Endothelial cell of umbilical vein (primary cell): ENCODE measurements at regions not wholly inside any gene's neighbourhood (a gene's known extent, or its start where the extent isn't known, plus 50 kb on each side); places are given as distances from the start of the nearest gene placed in this dataset.

ENCODE experiments used
- BruUV-seq: library from RNA; stranded (reverse); fragments of 400-500 nt; replicated peaks from 2 replicates; lab custom pipeline; 2021; lab: Mats Ljungman, UMichigan
- CTCF ChIA-PET: fragments of 300-600, 350-600 bp; sonication (Branson Sonifier 250); formaldehyde crosslinking; loops from one replicate; lab custom pipeline; 2021; ENCODE audit warnings: antibody characterized with exemption, inconsistent platforms; lab: Charles Lee
- POLR2A ChIA-PET: fragments of 300-600, 350-600 bp; sonication (Branson Sonifier 250); formaldehyde crosslinking; loops from one replicate; lab custom pipeline; 2021; ENCODE audit warnings: antibody characterized with exemption, inconsistent platforms; lab: Charles Lee
- DNase-seq: peaks from one replicate; pipeline ENCODE4 v3.0.0-alpha.2; 2011; ENCODE audit warnings: low read depth, low spot score
- FAIRE-seq: peaks from 2 replicates; lab custom pipeline; 2011; peaks lifted over from hg19 to GRCh38; lab: Jason Lieb, UNC
- H2AFZ ChIP-seq: 2 replicates; pipeline ENCODE4 v1.6.0; 2012; ENCODE audit warnings: low read depth, low read length, control low read depth, inconsistent platforms
- H3K27ac ChIP-seq: 2 replicates; pipeline ENCODE4 v1.5.1; 2011; ENCODE audit warnings: low read depth, mild to moderate bottlenecking, control low read depth, low read length, moderate library complexity; ENCODE audit not compliant: insufficient read depth
- H3K27me3 ChIP-seq, 2 experiments: 2 replicates each; pipeline versions ENCODE4 v1.6.0 to v1.6.1; 2011; ENCODE audit warnings: low read length in 2 of 2, mixed read lengths in 1 of 2; ENCODE audit not compliant: control insufficient read depth in 2 of 2, insufficient read depth in 2 of 2
- H3K36me3 ChIP-seq, 2 experiments: 2 replicates in 1 of 2; 3 replicates in 1 of 2; pipeline ENCODE4 v1.5.1; 2011; ENCODE audit warnings: low read length in 2 of 2, mild to moderate bottlenecking in 1 of 2, moderate library complexity in 1 of 2; ENCODE audit not compliant: control insufficient read depth in 2 of 2, insufficient read depth in 2 of 2; ENCODE audit errors: extremely low read depth in 1 of 2
- H3K4me1 ChIP-seq: 3 replicates; pipeline ENCODE4 v1.5.1; 2011; ENCODE audit warnings: mild to moderate bottlenecking, low read length; ENCODE audit not compliant: control insufficient read depth, insufficient read depth; ENCODE audit errors: extremely low read depth
- H3K4me2 ChIP-seq: 2 replicates; pipeline ENCODE4 v1.6.1; 2011; ENCODE audit warnings: low read length, control low read depth, mixed read lengths; ENCODE audit not compliant: insufficient read depth
- H3K4me3 ChIP-seq, 3 experiments: fragments of 200-600 bp in 1 of 3; sonication (generic), shearing (Covaris generic) in 1 of 3; replicated peaks in 1 of 3; 2 replicates each; pipeline ENCODE4 v1.5.1; 2011 to 2016; ENCODE audit warnings: control low read depth in 3 of 3, low read length in 3 of 3, mild to moderate bottlenecking in 2 of 3, inconsistent platforms in 1 of 3, low read depth in 1 of 3, moderate library complexity in 1 of 3; ENCODE audit not compliant: insufficient read depth in 1 of 3
- H3K79me2 ChIP-seq: 2 replicates; pipeline ENCODE4 v1.6.0; 2012; ENCODE audit warnings: low read length, inconsistent platforms; ENCODE audit not compliant: control insufficient read depth, insufficient read depth
- H3K9ac ChIP-seq: replicated peaks from 2 replicates; pipeline ENCODE3; 2011; ENCODE audit warnings: low read length, control low read depth; ENCODE audit not compliant: insufficient read depth; ENCODE audit errors: extremely low read depth
- H3K9me1 ChIP-seq: replicated peaks from 3 replicates; pipeline ENCODE4 v1.6.0; 2011; ENCODE audit warnings: mild to moderate bottlenecking, low read length; ENCODE audit not compliant: control insufficient read depth, insufficient read depth; ENCODE audit errors: extremely low read depth
- H3K9me3 ChIP-seq: replicated peaks from 2 replicates; pipeline ENCODE4 v1.5.1; 2012; ENCODE audit warnings: low read length, inconsistent platforms; ENCODE audit not compliant: control insufficient read depth, insufficient read depth
- H4K20me1 ChIP-seq: replicated peaks from 2 replicates; pipeline ENCODE3; 2011; ENCODE audit warnings: mild to moderate bottlenecking, low read length; ENCODE audit not compliant: control insufficient read depth, insufficient read depth; ENCODE audit errors: extremely low read depth
- EZH2 ChIP-seq: IDR thresholded peaks from 2 replicates; pipeline ENCODE4 v1.6.1; 2012; ENCODE audit warnings: borderline replicate concordance, low read depth, mild to moderate bottlenecking, moderate library complexity, low read length, inconsistent platforms; ENCODE audit not compliant: severe bottlenecking
- FOS ChIP-seq: IDR thresholded peaks from 2 replicates; pipeline ENCODE4 v1.6.1; 2011; ENCODE audit warnings: mild to moderate bottlenecking, low read length, moderate library complexity, borderline replicate concordance; ENCODE audit not compliant: insufficient read depth
- GATA2 ChIP-seq: IDR thresholded peaks from 2 replicates; pipeline ENCODE4 v1.7.0; 2011; ENCODE audit warnings: low read depth, mild to moderate bottlenecking, moderate library complexity, mixed read lengths, low read length; ENCODE audit not compliant: insufficient read length, insufficient read depth
- JUN ChIP-seq: IDR thresholded peaks from 2 replicates; pipeline ENCODE4 v1.6.1; 2011; ENCODE audit warnings: borderline replicate concordance, low read depth; ENCODE audit not compliant: insufficient read length, insufficient read depth
- MYC ChIP-seq: IDR thresholded peaks from one replicate; pipeline ENCODE4 v1.6.1; 2011; ENCODE audit warnings: mild to moderate bottlenecking, low read depth, low read length
- POLR2A ChIP-seq: IDR thresholded peaks from 2 replicates; pipeline ENCODE4 v1.6.1; 2012; ENCODE audit warnings: low read depth, mild to moderate bottlenecking, control low read depth, low read length
- POLR2AphosphoS5 ChIP-seq: IDR thresholded peaks from 2 replicates; pipeline ENCODE4 v1.6.1; 2012; ENCODE audit warnings: low read depth, mild to moderate bottlenecking, control low read depth, low read length, moderate library complexity; ENCODE audit not compliant: insufficient read depth
- dilution Hi-C: fragments of 300-500 bp; cut with MboI; formaldehyde crosslinking; loops from one replicate; pipeline ENCODE4 v1.15.0; 2019; ENCODE audit warnings: low sequenced_read_pairs; ENCODE audit not compliant: extremely low pct_ligation_motif_present
- intact Hi-C: fragments of 100-400 bp; cut with micrococcal nuclease; formaldehyde crosslinking; loops from one replicate; pipeline ENCODE4 v1.10.0; 2022
- TF ChIP-seq, protein P1 (sequence below): IDR thresholded peaks from 2 replicates; pipeline ENCODE4 v1.6.1; 2011; ENCODE audit not compliant: insufficient read depth, insufficient read length
- TF ChIP-seq, protein P2 (sequence below), 2 donors: IDR thresholded peaks; 1 replicate in 1 of 2; 2 replicates in 1 of 2; pipeline ENCODE4 v1.5.1; 2011; ENCODE audit warnings: low read length in 2 of 2, mild to moderate bottlenecking in 2 of 2, moderate library complexity in 2 of 2, control low read depth in 1 of 2, inconsistent platforms in 1 of 2, low read depth in 1 of 2; ENCODE audit not compliant: insufficient read depth in 1 of 2; ENCODE audit errors: extremely low read depth in 1 of 2

DNA sequence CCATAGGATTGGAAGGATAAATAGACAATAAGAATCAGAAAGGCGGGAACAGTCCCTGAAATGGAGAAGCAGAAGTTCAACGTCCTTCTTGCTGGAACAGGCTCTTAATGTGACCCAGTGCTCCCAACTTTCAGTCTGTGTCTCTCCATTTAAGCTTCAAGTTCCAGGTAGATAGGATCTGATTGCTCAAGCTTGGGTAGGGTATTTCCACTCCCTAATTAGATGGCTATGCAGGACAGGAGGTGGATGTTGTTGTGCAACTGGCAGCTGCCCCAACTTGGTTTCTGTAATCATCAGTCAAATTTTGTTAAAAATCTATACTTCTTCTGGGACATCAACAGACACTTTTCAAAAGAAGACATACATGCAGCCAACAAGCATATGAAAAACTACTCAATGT, 266.2 kb downstream of the C12orf75 start:
- Histone ChIP-seq H3K27ac (no peak overlapping the region), H3K27me3 (no peaks in the 10 kb centered on the region), H3K4me2 (no peak overlapping the region), H3K36me3 (no peaks in the 10 kb centered on the region), H3K9me1 (no peaks in the 10 kb centered on the region), H3K4me1 (no peaks in the 10 kb centered on the region), H3K79me2 (no peaks in the 10 kb centered on the region), H3K9me3 (no peaks in the 10 kb centered on the region), H2AFZ (no peak overlapping the region), H4K20me1 (no peaks in the 10 kb centered on the region), H3K9ac (no peak overlapping the region), H3K4me3 (no peak overlapping the region)
- ChIA-PET POLR2A (no interaction called here), CTCF (interaction anchor here (1.3 kb wide), 1 partner anchor 539 kb away, joined by 3 read pairs; no protein-coding TSS in a partner anchor)
- dilution Hi-C loops (no loop called here), intact Hi-C loops (no loop called here)
- DNase-seq (no peak), FAIRE-seq (no peak)
- no TSS peak for BruUV-seq
- TF ChIP-seq, protein P1, sequence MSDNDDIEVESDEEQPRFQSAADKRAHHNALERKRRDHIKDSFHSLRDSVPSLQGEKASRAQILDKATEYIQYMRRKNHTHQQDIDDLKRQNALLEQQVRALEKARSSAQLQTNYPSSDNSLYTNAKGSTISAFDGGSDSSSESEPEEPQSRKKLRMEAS, result no peak
- TF ChIP-seq POLR2A (no peak), POLR2AphosphoS5 (no peak), FOS (no peak), MYC (no peak), GATA2 (no peak), JUN (no peak), EZH2 (no peak)
- TF ChIP-seq, protein P2, sequence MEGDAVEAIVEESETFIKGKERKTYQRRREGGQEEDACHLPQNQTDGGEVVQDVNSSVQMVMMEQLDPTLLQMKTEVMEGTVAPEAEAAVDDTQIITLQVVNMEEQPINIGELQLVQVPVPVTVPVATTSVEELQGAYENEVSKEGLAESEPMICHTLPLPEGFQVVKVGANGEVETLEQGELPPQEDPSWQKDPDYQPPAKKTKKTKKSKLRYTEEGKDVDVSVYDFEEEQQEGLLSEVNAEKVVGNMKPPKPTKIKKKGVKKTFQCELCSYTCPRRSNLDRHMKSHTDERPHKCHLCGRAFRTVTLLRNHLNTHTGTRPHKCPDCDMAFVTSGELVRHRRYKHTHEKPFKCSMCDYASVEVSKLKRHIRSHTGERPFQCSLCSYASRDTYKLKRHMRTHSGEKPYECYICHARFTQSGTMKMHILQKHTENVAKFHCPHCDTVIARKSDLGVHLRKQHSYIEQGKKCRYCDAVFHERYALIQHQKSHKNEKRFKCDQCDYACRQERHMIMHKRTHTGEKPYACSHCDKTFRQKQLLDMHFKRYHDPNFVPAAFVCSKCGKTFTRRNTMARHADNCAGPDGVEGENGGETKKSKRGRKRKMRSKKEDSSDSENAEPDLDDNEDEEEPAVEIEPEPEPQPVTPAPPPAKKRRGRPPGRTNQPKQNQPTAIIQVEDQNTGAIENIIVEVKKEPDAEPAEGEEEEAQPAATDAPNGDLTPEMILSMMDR (IDR thresholded peaks at IDR 0.05; ENCODE audit: extremely low read depth in 1 of 2, insufficient read depth in 1 of 2, low read depth in 1 of 2, low read length in 2 of 2), result no peak
